ENCODE measurements at regions not wholly inside any gene's neighbourhood (a gene's known extent, or its start where the extent isn't known, plus 50 kb on each side); places are given as distances from the start of the nearest gene placed in this dataset.

- TF ChIP-seq TAF1 (IDR thresholded peaks at IDR 0.05; ENCODE audit: borderline replicate concordance, low read depth, low read length) (no peak), POLR2AphosphoS5 (IDR thresholded peaks at IDR 0.05; ENCODE audit: low read depth, low read length) (no peak)
Observed at GRCh38 chr2:36223259-36223658, 132.3 kb upstream of the CRIM1 start.
